ENCODE measurements at regions not wholly inside any gene's neighbourhood (a gene's known extent, or its start where the extent isn't known, plus 50 kb on each side); places are given as distances from the start of the nearest gene placed in this dataset.

DNA sequence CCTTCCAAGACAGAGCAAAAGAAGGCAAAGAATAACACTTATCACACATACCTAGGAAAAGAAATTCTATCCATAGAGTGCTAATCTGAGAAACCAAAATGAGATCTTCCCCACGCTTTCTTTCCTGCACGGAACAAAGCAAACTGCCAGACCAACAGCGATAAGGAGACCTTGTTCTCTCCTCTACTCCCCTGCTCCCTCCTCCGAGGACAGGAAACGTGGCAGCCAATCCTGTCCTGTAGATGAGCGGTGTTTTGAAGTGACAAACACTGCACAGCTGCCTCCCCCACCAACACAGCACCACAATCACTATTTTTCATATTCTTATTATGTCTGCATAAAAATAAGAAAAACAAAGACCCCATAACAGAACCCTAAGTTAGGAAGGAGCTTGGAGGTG lies 113.9 kb upstream of the IRS2 start:
- no peaks in the 10 kb centered on the region for H3K79me2 ChIP-seq (ENCODE audit: insufficient read depth, low read depth, low read length)
- H4K20me1 ChIP-seq (ENCODE audit: insufficient read depth, low read length): no peaks in the 10 kb centered on the region
- BruUV-seq (replicated peaks): no TSS peak
- no peaks in the 10 kb centered on the region for H3K4me1 ChIP-seq (ENCODE audit: insufficient read depth, low read length, poor library complexity, severe bottlenecking)
- intact Hi-C loops (cut with micrococcal nuclease; ENCODE audit: unreplicated experiment): no loop called here
- no peak overlapping the region for H3K4me3 ChIP-seq (ENCODE audit: low read depth, low read length, poor library complexity, severe bottlenecking)
- H3K4me2 ChIP-seq (ENCODE audit: low read length): no peak overlapping the region
- H3K9me3 ChIP-seq (ENCODE audit: low read length): no peaks in the 10 kb centered on the region
- H3K27ac ChIP-seq (ENCODE audit: low read depth, low read length, poor library complexity, severe bottlenecking): no peak overlapping the region
- H3K9me2 ChIP-seq (ENCODE audit: insufficient read depth, low read length): no peaks in the 10 kb centered on the region
- no peak overlapping the region for H2AFZ ChIP-seq (ENCODE audit: low read length)
- ChIA-PET POLR2A (no interaction called here), CTCF (ENCODE audit: unreplicated experiment) (no interaction called here)
- no peak for DNase-seq (ENCODE audit: low spot score)
- TF ChIP-seq, protein P1, sequence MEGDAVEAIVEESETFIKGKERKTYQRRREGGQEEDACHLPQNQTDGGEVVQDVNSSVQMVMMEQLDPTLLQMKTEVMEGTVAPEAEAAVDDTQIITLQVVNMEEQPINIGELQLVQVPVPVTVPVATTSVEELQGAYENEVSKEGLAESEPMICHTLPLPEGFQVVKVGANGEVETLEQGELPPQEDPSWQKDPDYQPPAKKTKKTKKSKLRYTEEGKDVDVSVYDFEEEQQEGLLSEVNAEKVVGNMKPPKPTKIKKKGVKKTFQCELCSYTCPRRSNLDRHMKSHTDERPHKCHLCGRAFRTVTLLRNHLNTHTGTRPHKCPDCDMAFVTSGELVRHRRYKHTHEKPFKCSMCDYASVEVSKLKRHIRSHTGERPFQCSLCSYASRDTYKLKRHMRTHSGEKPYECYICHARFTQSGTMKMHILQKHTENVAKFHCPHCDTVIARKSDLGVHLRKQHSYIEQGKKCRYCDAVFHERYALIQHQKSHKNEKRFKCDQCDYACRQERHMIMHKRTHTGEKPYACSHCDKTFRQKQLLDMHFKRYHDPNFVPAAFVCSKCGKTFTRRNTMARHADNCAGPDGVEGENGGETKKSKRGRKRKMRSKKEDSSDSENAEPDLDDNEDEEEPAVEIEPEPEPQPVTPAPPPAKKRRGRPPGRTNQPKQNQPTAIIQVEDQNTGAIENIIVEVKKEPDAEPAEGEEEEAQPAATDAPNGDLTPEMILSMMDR (conservative IDR thresholded peaks at IDR 0.05; ENCODE audit: low read length): no peak
- H3K36me3 ChIP-seq (ENCODE audit: insufficient read depth, low read length): no peaks in the 10 kb centered on the region

DNA sequence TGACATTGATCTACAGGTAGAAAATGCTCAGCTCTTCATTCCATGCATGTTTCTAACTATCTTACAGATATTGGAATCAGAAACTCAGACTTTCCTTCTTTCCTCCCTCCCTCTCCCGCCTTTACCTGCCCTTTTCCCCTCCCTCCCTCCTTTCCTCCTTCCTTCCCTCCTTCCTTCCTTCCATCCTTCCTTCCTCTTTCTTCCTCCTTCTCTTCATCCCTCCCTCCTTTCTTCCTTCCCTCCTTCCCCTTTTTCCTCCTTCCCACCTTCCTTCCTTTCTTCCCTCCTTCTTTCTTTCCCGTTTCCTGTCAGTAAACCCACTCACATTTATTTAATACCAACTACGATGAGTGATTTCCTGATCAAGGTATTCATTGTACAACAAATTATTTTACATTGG lies 113.4 kb upstream of the IRS2 start:
- ChIA-PET POLR2A (no interaction called here), CTCF (ENCODE audit: unreplicated experiment) (no interaction called here)
- Histone ChIP-seq H3K9me3 (ENCODE audit: low read length) (no peaks in the 10 kb centered on the region), H3K4me3 (ENCODE audit: low read depth, low read length, poor library complexity, severe bottlenecking) (no peak overlapping the region), H3K9me2 (ENCODE audit: insufficient read depth, low read length) (no peaks in the 10 kb centered on the region), H3K4me2 (ENCODE audit: low read length) (no peak overlapping the region), H3K79me2 (ENCODE audit: insufficient read depth, low read depth, low read length) (no peaks in the 10 kb centered on the region), H3K4me1 (ENCODE audit: insufficient read depth, low read length, poor library complexity, severe bottlenecking) (no peaks in the 10 kb centered on the region), H3K36me3 (ENCODE audit: insufficient read depth, low read length) (no peaks in the 10 kb centered on the region), H2AFZ (ENCODE audit: low read length) (no peak overlapping the region), H4K20me1 (ENCODE audit: insufficient read depth, low read length) (no peaks in the 10 kb centered on the region), H3K27ac (ENCODE audit: low read depth, low read length, poor library complexity, severe bottlenecking) (no peak overlapping the region)
- intact Hi-C loops (cut with micrococcal nuclease; ENCODE audit: unreplicated experiment): no loop called here
- TF ChIP-seq, protein P1 (conservative IDR thresholded peaks at IDR 0.05; ENCODE audit: low read length): no peak
- DNase-seq (ENCODE audit: low spot score): no peak
- no TSS peak for BruUV-seq (replicated peaks)

DNA sequence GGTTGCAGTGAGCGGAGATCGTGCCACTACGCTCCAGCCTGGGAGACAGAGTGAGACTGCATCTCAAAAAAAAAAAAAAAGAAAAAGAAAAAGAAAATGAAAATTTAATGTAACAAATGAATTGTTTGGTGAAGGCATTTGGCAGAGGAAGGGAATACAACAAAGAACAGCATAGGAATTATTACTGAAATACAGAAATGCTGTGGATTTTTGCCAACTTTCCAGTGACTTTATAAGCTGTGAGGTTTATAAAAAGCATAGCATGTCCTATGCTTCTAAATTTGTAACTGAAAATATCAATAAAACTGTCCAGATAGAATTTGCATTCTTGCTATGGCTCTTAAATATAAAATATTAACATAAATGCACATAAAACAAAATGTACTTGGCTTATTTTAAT lies 112.9 kb upstream of the IRS2 start:
- no peaks in the 10 kb centered on the region for H3K36me3 ChIP-seq (ENCODE audit: insufficient read depth, low read length)
- no peak overlapping the region for H3K4me2 ChIP-seq (ENCODE audit: low read length)
- no TSS peak for BruUV-seq (replicated peaks)
- POLR2A ChIA-PET: no interaction called here
- H3K27ac ChIP-seq (ENCODE audit: low read depth, low read length, poor library complexity, severe bottlenecking): no peak overlapping the region
- H2AFZ ChIP-seq (ENCODE audit: low read length): no peak overlapping the region
- CTCF ChIA-PET (ENCODE audit: unreplicated experiment): no interaction called here
- TF ChIP-seq, protein P1 (conservative IDR thresholded peaks at IDR 0.05; ENCODE audit: low read length): no peak
- no peak for TF ChIP-seq EZH2phosphoT487 (IDR thresholded peaks at IDR 0.05; ENCODE audit: borderline replicate concordance, low read depth, low read length)
- H3K79me2 ChIP-seq (ENCODE audit: insufficient read depth, low read depth, low read length): no peaks in the 10 kb centered on the region
- H3K4me3 ChIP-seq (ENCODE audit: low read depth, low read length, poor library complexity, severe bottlenecking): no peak overlapping the region
- intact Hi-C loops (cut with micrococcal nuclease; ENCODE audit: unreplicated experiment): no loop called here
- no peaks in the 10 kb centered on the region for H4K20me1 ChIP-seq (ENCODE audit: insufficient read depth, low read length)
- DNase-seq (ENCODE audit: low spot score): no peak
- no peaks in the 10 kb centered on the region for H3K4me1 ChIP-seq (ENCODE audit: insufficient read depth, low read length, poor library complexity, severe bottlenecking)
- no peaks in the 10 kb centered on the region for H3K9me2 ChIP-seq (ENCODE audit: insufficient read depth, low read length)
- no peaks in the 10 kb centered on the region for H3K9me3 ChIP-seq (ENCODE audit: low read length)
